Retinal pigment epithelial cell (primary cell): ENCODE measurements at regions not wholly inside any gene's neighbourhood (a gene's known extent, or its start where the extent isn't known, plus 50 kb on each side); places are given as distances from the start of the nearest gene placed in this dataset.

Experiments
- DNase-seq: peaks from one replicate; pipeline ENCODE4 v3.0.0-alpha.2; 2010; ENCODE audit warnings: low read depth
- H3K4me3 ChIP-seq: 2 replicates; pipeline ENCODE4 v1.5.1; 2011; ENCODE audit warnings: mild to moderate bottlenecking, low read length, control low read depth, moderate library complexity
- TF ChIP-seq, protein P1 (sequence below): conservative IDR thresholded peaks from 2 replicates; pipeline ENCODE4 v1.5.1; 2011; ENCODE audit warnings: low read depth, low read length, control low read depth, inconsistent platforms

GRCh38 chr7:11951909-11952308 is 119.9 kb upstream of the THSD7A start:
- H3K4me3 ChIP-seq = no peak overlapping the region
- DNase-seq = no peak
- TF ChIP-seq, protein P1, sequence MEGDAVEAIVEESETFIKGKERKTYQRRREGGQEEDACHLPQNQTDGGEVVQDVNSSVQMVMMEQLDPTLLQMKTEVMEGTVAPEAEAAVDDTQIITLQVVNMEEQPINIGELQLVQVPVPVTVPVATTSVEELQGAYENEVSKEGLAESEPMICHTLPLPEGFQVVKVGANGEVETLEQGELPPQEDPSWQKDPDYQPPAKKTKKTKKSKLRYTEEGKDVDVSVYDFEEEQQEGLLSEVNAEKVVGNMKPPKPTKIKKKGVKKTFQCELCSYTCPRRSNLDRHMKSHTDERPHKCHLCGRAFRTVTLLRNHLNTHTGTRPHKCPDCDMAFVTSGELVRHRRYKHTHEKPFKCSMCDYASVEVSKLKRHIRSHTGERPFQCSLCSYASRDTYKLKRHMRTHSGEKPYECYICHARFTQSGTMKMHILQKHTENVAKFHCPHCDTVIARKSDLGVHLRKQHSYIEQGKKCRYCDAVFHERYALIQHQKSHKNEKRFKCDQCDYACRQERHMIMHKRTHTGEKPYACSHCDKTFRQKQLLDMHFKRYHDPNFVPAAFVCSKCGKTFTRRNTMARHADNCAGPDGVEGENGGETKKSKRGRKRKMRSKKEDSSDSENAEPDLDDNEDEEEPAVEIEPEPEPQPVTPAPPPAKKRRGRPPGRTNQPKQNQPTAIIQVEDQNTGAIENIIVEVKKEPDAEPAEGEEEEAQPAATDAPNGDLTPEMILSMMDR = no peak

GRCh38 chr7:11952972-11953371 is 121.0 kb upstream of the THSD7A start:
- DNase-seq = no peak
- TF ChIP-seq, protein P1 = no peak
- no peak overlapping the region for H3K4me3 ChIP-seq

DNA sequence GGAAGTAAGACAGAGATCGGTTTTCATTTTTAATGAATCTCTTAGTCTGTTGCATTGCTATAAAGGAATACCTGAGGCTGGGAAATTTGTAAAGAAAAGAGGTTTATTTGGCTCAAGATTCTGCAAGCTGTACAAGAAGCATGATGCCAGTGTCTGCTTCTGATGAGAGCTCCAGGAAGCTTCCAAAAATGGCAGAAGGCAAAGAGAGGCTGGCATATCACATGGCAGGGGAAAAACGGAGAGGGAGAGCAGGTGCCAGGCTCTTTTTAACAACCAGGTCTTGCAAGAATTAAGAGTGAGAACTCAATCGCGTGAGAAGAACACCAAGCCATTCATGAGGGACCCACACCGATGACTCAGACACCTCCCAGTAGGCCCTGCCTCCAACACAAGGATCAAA is 125.0 kb upstream of the THSD7A start:
- TF ChIP-seq, protein P1 = no peak
- H3K4me3 ChIP-seq = no peak overlapping the region
- no peak for DNase-seq

- TF ChIP-seq, protein P1 = no peak
- no peak for DNase-seq
- no peak overlapping the region for H3K4me3 ChIP-seq
Measured at GRCh38 chr7:11957956-11958355, 126.0 kb upstream of the THSD7A start.

GRCh38 chr7:11959121-11959520 is 127.1 kb upstream of the THSD7A start:
- no peak for DNase-seq
- no peak overlapping the region for H3K4me3 ChIP-seq
- TF ChIP-seq, protein P1 = no peak

DNA sequence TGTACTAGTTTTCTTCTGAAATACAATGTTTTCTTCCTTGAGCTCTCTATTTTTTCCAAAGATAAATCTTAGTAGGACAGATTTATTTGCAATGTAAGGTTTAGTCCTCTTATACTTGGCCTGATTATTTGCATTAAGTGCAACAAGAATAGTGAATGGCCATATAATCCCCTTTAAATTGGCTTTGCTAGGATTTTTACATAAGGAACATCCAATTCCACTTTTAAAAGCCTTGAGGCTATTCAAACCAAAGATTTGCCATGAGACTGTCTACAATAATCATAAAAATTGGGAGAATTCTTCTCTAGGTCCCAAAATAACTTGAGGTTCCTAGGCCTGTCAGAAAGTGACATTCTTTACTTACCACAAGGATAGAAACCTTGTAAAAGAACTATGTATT is 128.6 kb upstream of the THSD7A start:
- TF ChIP-seq, protein P1 = no peak
- DNase-seq = no peak
- no peak overlapping the region for H3K4me3 ChIP-seq

DNA sequence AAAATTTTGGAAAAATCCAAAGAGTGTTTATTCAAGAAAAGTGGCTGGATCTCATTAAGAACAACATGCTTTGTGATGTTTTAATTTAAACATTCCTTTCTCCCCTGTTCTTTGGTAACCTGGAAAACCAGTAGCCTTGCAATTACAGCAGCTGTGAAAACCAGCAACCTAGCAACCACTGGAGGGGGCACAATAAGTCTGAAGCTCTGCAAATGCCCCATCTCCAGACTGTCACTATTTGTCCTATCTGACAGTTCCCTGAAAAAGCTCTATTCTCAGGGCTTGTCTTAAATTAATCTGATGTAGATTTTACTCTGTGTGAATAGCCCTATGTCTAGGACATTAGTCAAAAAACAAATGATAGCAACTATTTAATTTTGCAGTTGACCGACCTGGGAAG is 137.6 kb upstream of the THSD7A start:
- no peak for DNase-seq
- H3K4me3 ChIP-seq = no peak overlapping the region
- TF ChIP-seq, protein P1 = no peak
